ENCODE measurements at regions not wholly inside any gene's neighbourhood (a gene's known extent, or its start where the extent isn't known, plus 50 kb on each side); places are given as distances from the start of the nearest gene placed in this dataset.
A peak's percentile ranks its signal among the peaks of the same experiment; 100 is the strongest.
"Not testable (repeated sequence)": the region's sequence is repeated elsewhere in the genome, so short reads cannot be mapped to it uniquely, and the experiment has no call there.

GRCh38 chr3:11898611-11899325 is 52.1 kb upstream of the TAMM41 start:
- DNase-seq = no peak

GRCh38 chr3:11899389-11899788 is 52.7 kb upstream of the TAMM41 start:
- DNase-seq = not testable (repeated sequence)

GRCh38 chr3:11899826-11900225 is 53.1 kb upstream of the TAMM41 start:
- no peak for DNase-seq

GRCh38 chr3:11900824-11901223 is 54.1 kb upstream of the TAMM41 start:
- DNase-seq = no peak

- DNase-seq = no peak
These were observed 54.7 kb upstream of the TAMM41 start for GRCh38 chr3:11901286-11901875.

GRCh38 chr3:11903047-11903446 is 56.4 kb upstream of the TAMM41 start:
- no peak for DNase-seq

- DNase-seq = no peak
These were observed 56.8 kb upstream of the TAMM41 start for GRCh38 chr3:11903447-11903846.

- DNase-seq = no peak
These were observed 57.5 kb upstream of the TAMM41 start for GRCh38 chr3:11904157-11904556.

- DNase-seq = no peak
These were observed 59.7 kb upstream of the TAMM41 start for GRCh38 chr3:11906407-11906806.

- peak; percentile 12 for DNase-seq
These were observed 61.3 kb upstream of the TAMM41 start for GRCh38 chr3:11907667-11908660.

- no peak for DNase-seq
These were observed 62.5 kb upstream of the TAMM41 start for GRCh38 chr3:11908981-11909698.

GRCh38 chr3:11909726-11910125 is 63.0 kb upstream of the TAMM41 start:
- no peak for DNase-seq

- DNase-seq = not testable (repeated sequence)
These were observed 63.7 kb upstream of the TAMM41 start for GRCh38 chr3:11910216-11910930.

- DNase-seq = no peak
These were observed 64.4 kb upstream of the TAMM41 start for GRCh38 chr3:11910971-11911531.

GRCh38 chr3:11911887-11912286 is 65.2 kb upstream of the TAMM41 start:
- not testable (repeated sequence) for DNase-seq

- DNase-seq = no peak
These were observed 66.6 kb upstream of the TAMM41 start for GRCh38 chr3:11913316-11913715.

- no peak for DNase-seq
These were observed 67.4 kb upstream of the TAMM41 start for GRCh38 chr3:11914041-11914440.

- DNase-seq = no peak
These were observed 68.0 kb upstream of the TAMM41 start for GRCh38 chr3:11914651-11915050.

- no peak for DNase-seq
These were observed 69.1 kb upstream of the TAMM41 start for GRCh38 chr3:11915621-11916424.

- DNase-seq = not testable (repeated sequence)
These were observed 69.7 kb upstream of the TAMM41 start for GRCh38 chr3:11916425-11916762.

GRCh38 chr3:11917051-11917450 is 70.4 kb upstream of the TAMM41 start:
- DNase-seq = no peak

Data from EL (cell line).